Activated T-cell treated with anti-CD3 and anti-CD28 coated beads for 48 hours (primary cell): ENCODE measurements at regions not wholly inside any gene's neighbourhood (a gene's known extent, or its start where the extent isn't known, plus 50 kb on each side); places are given as distances from the start of the nearest gene placed in this dataset.

Experiments used
- DNase-seq: peaks from one replicate; pipeline ENCODE4 v3.0.0-alpha.2; 2020; ENCODE audit warnings: low read depth

DNA sequence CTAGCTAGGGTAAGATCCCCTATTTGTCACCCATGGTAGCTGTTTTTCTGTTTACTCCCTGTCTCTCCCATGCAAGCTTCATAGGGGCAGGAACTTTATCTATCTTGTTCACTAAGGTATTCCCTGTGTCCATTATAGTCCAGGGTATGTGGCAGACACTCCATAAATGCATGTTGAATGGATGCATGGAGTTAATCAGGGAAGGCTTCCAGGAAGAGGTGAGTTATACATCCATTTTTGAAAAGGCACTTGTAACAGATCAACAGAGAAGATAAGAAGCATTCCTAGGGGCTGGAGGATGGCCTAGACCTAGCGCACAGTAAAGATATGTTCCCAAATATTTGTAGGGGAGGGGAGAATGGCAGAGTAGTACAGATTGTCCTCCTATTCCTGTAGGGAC is 130.3 kb downstream of the BUD13 start:
- no peak for DNase-seq

DNA sequence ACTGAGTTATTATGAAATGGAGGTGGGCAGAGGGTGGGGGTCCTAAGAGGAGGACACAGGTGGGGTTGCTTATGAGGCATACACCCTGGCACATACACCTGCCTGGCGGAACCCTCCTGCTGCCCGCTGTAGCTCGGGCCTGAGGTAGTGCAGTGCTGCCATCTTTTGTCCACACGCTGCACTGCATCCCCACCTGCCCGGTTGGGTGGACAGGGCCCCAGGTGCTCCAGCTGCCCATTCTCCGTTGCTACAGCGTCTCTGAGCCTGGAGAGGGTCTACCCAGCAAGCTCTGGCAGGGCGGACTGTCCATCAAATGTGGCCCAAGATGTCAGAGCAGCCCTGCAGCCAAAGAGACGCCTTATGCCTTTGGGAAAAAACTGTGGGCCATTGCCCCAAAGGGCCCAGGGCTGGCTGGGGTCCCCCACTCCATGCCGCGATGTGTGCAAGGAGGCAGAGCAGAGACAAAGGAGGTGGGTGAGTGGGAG is 131.2 kb downstream of the BUD13 start:
- DNase-seq: peak; percentile 25

GRCh38 chr11:116640641-116641402 is 132.0 kb downstream of the BUD13 start:
- DNase-seq: no peak

- DNase-seq: no peak
Measured at GRCh38 chr11:116638463-116638862, 134.3 kb downstream of the BUD13 start.

- DNase-seq: no peak
Measured at GRCh38 chr11:116637766-116638165, 135.0 kb downstream of the BUD13 start.

- no peak for DNase-seq
Measured at GRCh38 chr11:116636341-116636929, 136.4 kb downstream of the BUD13 start.

DNA sequence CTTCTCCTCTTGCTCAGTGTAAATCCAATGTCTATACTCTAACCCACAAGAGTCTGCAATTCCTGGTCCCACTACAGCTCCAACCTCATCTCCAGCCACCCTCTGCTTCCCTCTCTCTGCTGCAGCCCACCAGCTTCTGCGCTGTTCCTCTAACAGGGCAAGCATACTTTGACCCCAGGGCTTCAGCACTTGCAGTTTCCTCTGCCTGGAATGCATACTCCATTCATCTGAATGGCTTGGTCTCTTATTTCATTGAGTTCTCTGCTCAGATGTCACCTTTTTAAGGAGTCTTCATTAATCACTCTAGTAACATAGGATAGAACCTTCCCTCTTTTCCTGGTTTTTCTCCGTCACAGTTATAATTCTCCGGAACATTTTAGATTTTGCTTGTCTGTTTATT is 141.6 kb downstream of the BUD13 start:
- no peak for DNase-seq

GRCh38 chr11:116618461-116618860 is 154.3 kb downstream of the BUD13 start:
- no peak for DNase-seq

DNA sequence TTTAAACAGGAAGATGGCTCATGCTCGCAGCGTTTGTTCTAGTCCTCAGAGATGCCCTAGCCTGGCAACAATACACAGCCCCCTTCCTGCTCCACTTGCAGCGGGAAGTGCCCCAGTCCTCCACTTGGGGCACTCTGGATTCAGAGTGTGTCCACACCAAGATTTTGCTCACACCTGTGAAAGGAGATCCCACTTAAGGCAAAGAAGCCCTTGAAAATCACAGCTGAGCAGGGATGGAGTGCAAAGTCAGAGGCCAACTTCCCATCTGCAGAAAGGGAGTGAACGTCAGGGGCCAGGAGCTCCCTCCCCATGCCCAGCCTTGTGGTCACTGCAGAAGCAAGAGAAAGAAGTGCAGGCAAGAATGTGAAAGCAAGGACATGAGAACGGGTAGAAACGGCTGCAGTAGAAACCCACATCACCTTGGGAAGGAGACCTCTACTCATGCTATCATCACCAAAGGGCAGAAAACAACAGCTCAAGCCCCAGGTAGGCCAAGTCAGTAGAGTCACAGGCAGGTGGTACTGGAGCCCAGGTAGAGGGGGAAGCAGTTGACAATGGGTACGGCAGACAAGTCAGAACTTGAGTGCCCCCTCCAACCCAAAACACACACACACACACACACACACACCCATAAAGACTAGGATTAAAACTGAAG is 157.4 kb downstream of the BUD13 start:
- DNase-seq: no peak

- no peak for DNase-seq
Measured at GRCh38 chr11:116614306-116615210, 158.2 kb downstream of the BUD13 start.

DNA sequence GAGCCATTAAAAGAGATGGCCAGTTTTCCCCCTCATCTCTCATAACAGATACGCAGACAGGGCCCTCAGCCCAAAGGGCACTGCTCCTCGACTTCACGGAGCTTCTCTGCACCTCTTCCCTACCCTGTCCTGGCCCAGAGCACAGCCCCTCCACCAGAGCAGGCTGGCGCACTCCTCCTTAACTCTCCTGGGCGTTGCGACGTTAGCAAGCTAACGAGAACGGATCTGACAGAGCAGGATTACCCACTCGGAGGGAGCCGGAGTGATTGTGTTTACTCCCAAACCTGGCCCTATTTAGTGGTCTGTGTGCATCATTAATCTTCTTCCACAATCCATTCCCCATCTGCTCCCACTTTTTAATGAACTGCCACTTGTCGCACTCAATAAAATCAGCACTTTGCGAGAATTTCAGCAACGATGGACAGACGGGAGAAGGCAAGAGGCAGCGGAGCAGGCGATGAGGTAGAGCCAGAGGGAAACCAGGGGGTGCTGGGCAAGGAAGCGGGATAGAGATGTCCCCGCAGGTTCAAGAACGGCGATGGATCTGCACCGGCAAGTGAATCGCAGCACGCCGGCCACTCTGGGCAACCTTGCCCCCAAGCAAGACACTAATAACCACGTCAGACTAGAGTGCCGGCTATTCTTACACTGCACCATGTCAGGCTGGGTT is 159.4 kb downstream of the BUD13 start:
- no peak for DNase-seq

GRCh38 chr11:116611998-116612620 is 160.7 kb downstream of the BUD13 start:
- DNase-seq: no peak

DNA sequence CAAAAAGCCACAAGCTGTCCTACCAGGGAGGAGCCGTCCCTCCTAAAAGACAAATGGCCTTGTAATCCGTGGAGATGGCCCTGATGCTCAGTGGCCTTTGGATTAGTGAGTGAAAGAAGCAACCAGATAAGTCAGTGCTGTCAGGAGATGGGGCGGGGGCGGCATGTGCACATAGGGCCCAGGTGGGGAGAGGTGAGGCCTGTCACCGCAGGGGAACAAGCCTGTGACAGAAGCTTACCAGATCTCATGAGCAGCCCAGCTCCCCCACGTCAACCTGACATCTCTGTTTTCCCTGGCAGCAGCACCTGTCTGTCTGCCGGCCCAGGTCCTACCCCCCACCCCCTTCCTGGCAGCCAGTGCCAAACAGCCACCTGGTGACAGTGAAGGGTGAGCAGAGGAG is 162.6 kb downstream of the BUD13 start:
- DNase-seq: no peak

GRCh38 chr11:116607027-116607426 is 165.8 kb downstream of the BUD13 start:
- no peak for DNase-seq

GRCh38 chr11:116605543-116606459 is 167.0 kb downstream of the BUD13 start:
- DNase-seq: peak; percentile 8

GRCh38 chr11:116603728-116604323 is 169.0 kb downstream of the BUD13 start:
- DNase-seq: no peak

- no peak for DNase-seq
Measured at GRCh38 chr11:116602637-116602942, 170.2 kb downstream of the BUD13 start.

GRCh38 chr11:116601814-116602636 is 170.8 kb downstream of the BUD13 start:
- no peak for DNase-seq

- DNase-seq: no peak
Measured at GRCh38 chr11:116600930-116601329, 171.9 kb downstream of the BUD13 start.
